ENCODE measurements at regions not wholly inside any gene's neighbourhood (a gene's known extent, or its start where the extent isn't known, plus 50 kb on each side); places are given as distances from the start of the nearest gene placed in this dataset.

DNA sequence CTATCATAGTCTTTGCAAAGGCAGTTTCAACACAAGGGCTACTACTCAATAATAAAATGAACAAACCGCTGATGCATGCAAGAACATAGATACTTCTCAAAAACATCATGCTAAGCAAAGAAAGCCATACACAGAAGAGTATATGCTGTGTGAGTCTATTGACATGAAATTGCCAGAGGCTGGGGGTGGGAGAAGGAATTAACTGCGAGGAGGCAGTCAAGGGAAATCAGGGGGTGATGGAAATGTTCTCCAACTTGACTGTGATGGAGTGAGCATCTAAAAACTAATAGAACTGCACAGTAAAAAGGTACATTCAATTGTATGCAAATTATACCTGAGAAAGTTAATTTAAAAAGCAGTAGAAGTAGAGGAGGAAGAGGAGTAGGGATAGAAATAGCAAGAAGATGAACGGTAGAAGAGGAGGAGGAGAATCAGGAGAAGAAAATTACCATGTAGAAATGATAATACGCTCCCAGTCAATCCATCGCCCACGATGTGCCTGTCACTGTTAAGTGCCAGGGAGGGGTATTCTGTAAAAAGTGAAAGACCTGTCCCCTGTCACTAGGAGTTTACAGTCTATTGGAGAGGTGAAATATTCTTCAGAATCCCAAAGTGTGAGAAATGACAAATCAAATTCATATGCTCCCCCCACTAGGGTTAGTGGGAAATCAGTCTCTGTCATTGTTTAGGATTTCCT is 90.3 kb downstream of the B3GNT2 start:
- TF ChIP-seq POLR2A (IDR thresholded peaks at IDR 0.05; ENCODE audit: borderline replicate concordance, extremely low read depth, insufficient read depth, insufficient read length) (no peak), POLR2AphosphoS5 (IDR thresholded peaks at IDR 0.05; ENCODE audit: low read depth, low read length) (no peak), CEBPB (IDR thresholded peaks at IDR 0.05; ENCODE audit: low read depth) (no peak), YY1 (IDR thresholded peaks at IDR 0.05; ENCODE audit: extremely low read depth, insufficient replicate concordance, low read depth, low read length) (no peak), EZH2phosphoT487 (IDR thresholded peaks at IDR 0.05; ENCODE audit: borderline replicate concordance) (no peak), TCF7L2 (IDR thresholded peaks at IDR 0.05; ENCODE audit: borderline replicate concordance, extremely low read depth, insufficient read depth, insufficient read length) (no peak), RAD21 (IDR thresholded peaks at IDR 0.05; ENCODE audit: low read depth) (no peak), ZFX (IDR thresholded peaks at IDR 0.05) (no peak), SP1 (IDR thresholded peaks at IDR 0.05; ENCODE audit: low read depth) (no peak), EZH2 (IDR thresholded peaks at IDR 0.05) (no peak)
- TF ChIP-seq, protein P1, sequence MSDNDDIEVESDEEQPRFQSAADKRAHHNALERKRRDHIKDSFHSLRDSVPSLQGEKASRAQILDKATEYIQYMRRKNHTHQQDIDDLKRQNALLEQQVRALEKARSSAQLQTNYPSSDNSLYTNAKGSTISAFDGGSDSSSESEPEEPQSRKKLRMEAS (IDR thresholded peaks at IDR 0.05): no peak
- TF ChIP-seq, protein P2, sequence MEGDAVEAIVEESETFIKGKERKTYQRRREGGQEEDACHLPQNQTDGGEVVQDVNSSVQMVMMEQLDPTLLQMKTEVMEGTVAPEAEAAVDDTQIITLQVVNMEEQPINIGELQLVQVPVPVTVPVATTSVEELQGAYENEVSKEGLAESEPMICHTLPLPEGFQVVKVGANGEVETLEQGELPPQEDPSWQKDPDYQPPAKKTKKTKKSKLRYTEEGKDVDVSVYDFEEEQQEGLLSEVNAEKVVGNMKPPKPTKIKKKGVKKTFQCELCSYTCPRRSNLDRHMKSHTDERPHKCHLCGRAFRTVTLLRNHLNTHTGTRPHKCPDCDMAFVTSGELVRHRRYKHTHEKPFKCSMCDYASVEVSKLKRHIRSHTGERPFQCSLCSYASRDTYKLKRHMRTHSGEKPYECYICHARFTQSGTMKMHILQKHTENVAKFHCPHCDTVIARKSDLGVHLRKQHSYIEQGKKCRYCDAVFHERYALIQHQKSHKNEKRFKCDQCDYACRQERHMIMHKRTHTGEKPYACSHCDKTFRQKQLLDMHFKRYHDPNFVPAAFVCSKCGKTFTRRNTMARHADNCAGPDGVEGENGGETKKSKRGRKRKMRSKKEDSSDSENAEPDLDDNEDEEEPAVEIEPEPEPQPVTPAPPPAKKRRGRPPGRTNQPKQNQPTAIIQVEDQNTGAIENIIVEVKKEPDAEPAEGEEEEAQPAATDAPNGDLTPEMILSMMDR (IDR thresholded peaks at IDR 0.05 in 2 of 3, conservative IDR thresholded peaks at IDR 0.05 in 1 of 3; ENCODE audit: borderline replicate concordance in 1 of 3, insufficient read depth in 1 of 3, low read depth in 2 of 3, low read length in 2 of 3): no peak
- TF ChIP-seq, protein P3, sequence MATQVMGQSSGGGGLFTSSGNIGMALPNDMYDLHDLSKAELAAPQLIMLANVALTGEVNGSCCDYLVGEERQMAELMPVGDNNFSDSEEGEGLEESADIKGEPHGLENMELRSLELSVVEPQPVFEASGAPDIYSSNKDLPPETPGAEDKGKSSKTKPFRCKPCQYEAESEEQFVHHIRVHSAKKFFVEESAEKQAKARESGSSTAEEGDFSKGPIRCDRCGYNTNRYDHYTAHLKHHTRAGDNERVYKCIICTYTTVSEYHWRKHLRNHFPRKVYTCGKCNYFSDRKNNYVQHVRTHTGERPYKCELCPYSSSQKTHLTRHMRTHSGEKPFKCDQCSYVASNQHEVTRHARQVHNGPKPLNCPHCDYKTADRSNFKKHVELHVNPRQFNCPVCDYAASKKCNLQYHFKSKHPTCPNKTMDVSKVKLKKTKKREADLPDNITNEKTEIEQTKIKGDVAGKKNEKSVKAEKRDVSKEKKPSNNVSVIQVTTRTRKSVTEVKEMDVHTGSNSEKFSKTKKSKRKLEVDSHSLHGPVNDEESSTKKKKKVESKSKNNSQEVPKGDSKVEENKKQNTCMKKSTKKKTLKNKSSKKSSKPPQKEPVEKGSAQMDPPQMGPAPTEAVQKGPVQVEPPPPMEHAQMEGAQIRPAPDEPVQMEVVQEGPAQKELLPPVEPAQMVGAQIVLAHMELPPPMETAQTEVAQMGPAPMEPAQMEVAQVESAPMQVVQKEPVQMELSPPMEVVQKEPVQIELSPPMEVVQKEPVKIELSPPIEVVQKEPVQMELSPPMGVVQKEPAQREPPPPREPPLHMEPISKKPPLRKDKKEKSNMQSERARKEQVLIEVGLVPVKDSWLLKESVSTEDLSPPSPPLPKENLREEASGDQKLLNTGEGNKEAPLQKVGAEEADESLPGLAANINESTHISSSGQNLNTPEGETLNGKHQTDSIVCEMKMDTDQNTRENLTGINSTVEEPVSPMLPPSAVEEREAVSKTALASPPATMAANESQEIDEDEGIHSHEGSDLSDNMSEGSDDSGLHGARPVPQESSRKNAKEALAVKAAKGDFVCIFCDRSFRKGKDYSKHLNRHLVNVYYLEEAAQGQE (IDR thresholded peaks at IDR 0.05; ENCODE audit: low read depth): no peak
- TF ChIP-seq, protein P4, sequence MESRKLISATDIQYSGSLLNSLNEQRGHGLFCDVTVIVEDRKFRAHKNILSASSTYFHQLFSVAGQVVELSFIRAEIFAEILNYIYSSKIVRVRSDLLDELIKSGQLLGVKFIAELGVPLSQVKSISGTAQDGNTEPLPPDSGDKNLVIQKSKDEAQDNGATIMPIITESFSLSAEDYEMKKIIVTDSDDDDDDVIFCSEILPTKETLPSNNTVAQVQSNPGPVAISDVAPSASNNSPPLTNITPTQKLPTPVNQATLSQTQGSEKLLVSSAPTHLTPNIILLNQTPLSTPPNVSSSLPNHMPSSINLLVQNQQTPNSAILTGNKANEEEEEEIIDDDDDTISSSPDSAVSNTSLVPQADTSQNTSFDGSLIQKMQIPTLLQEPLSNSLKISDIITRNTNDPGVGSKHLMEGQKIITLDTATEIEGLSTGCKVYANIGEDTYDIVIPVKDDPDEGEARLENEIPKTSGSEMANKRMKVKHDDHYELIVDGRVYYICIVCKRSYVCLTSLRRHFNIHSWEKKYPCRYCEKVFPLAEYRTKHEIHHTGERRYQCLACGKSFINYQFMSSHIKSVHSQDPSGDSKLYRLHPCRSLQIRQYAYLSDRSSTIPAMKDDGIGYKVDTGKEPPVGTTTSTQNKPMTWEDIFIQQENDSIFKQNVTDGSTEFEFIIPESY (IDR thresholded peaks at IDR 0.05; ENCODE audit: extremely low read depth, insufficient replicate concordance, low read length): no peak

Data from HCT116 (cell line).